ENCODE measurements at regions not wholly inside any gene's neighbourhood (a gene's known extent, or its start where the extent isn't known, plus 50 kb on each side); places are given as distances from the start of the nearest gene placed in this dataset.
A peak's percentile ranks its signal among the peaks of the same experiment; 100 is the strongest.
"Not testable (repeated sequence)": the region's sequence is repeated elsewhere in the genome, so short reads cannot be mapped to it uniquely, and the experiment has no call there.

GRCh38 chr13:104616990-104617389, 1550.8 kb upstream of the SLC10A2 start:
- no peak for DNase-seq (ENCODE audit: low spot score in 2 of 2)
- FAIRE-seq = no peak

DNA sequence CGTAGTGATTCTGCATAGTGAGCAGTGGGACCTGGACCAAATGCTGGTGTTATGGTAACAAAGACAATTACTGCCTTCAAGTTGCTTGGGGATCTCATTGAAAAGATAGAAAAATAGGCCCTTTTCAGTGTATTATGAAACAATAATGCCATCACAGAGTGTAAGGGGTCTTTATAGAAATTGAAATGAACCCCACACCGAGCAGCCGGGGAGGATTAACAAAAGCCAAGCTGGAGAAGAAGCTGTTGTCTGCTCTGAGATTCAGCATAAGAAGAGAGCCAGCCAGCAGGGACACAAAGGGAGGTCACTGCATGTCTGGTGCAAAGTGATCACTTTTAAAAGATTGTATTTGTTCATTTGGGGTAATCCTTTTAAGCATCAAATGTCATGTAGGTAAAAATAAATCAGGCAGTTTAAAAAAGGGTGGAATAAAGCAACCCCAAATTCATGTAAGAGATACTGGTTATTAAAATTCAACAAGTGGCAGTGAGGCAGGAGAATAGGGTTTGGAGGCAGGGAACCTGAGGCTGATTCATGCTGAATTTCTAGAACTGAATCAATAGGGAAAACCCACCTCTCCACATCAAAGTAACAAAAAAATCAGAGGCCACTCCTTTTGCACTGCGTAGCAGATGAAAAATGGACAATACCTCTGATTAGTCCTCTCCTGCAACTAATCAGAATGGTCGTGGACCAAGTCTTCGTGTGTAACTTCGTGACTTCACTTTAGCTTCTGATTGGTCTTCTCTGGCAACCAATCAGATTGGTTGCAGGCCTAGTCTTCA, 1548.3 kb upstream of the SLC10A2 start:
- FAIRE-seq = no peak
- no peak for DNase-seq (ENCODE audit: low spot score in 2 of 2)

GRCh38 chr13:104608331-104608730, 1542.1 kb upstream of the SLC10A2 start:
- no peak for DNase-seq (ENCODE audit: low spot score in 2 of 2)
- no peak for FAIRE-seq

DNA sequence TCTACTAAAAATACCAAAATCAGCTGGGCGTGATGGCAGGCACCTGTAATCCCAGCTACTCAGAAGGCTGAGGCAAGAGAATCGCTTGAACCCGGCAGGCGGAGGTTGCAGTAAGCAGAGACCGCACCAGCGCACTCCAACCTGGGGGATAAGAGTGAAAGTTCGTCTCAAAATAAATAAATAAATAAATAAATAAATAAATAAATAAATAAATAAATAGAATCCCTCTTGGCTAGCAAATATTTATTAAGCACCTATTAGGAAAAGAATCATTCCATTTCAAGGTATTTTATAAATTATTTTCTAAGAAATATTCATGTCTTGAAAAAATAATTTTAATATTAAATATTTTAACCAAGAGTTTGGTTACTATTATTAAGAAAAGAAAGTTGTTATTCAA, 1539.2 kb upstream of the SLC10A2 start:
- peak; percentile 79 for FAIRE-seq
- not testable (repeated sequence) for DNase-seq (ENCODE audit: low spot score in 2 of 2)

GRCh38 chr13:104597546-104598180, 1531.4 kb upstream of the SLC10A2 start:
- DNase-seq (ENCODE audit: low spot score in 2 of 2) = no peak
- FAIRE-seq = no peak

GRCh38 chr13:104595511-104595910, 1529.3 kb upstream of the SLC10A2 start:
- FAIRE-seq (no peak), DNase-seq (ENCODE audit: low spot score in 2 of 2) (no peak)

DNA sequence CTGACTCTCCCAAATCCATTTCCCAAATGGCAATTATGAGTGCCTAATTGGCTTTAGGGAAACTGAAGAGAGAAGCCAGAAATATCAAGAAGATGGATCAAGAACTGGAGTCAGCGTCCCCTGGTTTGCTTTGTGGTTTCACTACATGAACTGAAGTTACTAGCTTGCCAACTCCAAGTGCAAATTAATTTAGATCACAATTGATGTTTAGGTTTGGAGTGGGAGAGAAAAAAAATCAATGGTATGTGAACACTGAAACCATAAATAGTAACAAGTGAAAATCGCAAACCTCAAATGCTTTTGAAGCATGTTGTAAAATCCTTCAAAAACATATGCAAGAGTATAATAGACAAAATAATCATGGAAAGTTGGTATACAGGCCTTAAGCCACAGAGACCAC, 1528.6 kb upstream of the SLC10A2 start:
- FAIRE-seq (no peak), DNase-seq (ENCODE audit: low spot score in 2 of 2) (no peak)

DNA sequence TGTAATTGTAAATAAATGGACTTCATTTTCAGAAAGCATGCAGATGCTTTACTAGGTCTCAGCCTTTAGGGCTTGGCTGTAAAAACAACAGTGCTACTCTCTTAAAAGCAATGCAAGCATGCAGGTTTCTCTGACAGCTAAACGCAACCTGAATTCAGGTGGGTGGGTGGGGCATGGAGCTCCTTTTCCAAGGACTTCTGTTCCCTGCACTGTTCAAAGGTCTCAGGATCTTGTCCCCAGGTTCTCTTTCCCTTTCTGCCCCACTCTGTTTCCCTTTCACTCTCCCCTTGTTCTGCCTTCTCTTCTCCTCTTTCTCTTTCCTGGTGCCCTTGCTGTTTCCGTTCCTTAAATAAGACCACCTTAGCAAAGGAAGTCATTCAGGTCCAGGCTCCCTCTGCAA, 1527.5 kb upstream of the SLC10A2 start:
- DNase-seq (ENCODE audit: low spot score in 2 of 2) (no peak), FAIRE-seq (no peak)

DNA sequence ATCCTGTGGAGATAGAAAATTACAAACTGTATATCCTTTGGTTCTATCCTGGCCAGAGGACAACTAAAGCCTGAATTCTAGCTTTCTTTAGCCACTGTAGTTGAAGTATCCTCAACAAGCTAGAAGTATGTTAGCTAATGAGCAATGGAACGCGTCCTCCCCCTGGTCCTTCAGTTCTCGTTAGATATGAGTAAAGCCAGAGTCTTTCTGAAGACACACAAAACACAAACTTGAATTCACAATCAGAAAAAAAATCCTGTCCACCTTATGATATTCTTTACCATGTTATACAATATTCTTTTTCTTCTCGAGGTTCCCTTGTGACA, 1527.0 kb upstream of the SLC10A2 start:
- FAIRE-seq (no peak), DNase-seq (ENCODE audit: low spot score in 2 of 2) (no peak)

DNA sequence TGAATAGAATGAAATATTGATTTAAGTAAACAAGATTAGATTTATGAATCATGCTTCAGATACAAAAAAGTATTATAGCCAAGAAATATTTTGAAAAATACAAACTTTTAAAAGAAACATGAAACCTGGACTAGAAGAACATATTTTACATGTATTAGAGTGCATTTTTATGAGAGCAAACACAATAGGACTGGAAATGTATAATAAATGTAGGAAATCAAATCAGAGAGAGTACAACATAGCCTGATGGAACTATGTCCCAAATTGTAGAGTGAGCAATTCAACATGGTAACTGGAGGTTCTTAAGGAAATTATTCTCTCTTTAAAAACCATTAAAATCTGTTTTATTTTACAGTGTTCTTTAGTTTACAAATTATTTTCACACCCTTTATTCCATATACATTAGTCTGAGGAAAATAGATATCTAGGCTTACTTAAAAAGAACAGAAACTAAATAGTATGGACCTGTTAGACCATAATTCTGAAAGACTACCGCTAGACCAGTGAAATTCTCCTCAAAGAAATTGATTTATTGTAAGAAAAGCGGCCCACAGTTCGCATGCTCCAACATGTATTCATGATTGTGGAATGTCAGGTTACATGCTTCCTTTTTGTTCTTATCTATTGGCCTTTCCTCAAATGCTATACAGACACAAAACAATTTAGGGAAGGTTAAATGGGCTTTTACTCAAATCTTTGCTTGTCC, 1526.5 kb upstream of the SLC10A2 start:
- FAIRE-seq = no peak
- DNase-seq (ENCODE audit: low spot score in 2 of 2) = no peak

GRCh38 chr13:104592127-104592526, 1525.9 kb upstream of the SLC10A2 start:
- no peak for DNase-seq (ENCODE audit: low spot score in 2 of 2)
- no peak for FAIRE-seq

DNA sequence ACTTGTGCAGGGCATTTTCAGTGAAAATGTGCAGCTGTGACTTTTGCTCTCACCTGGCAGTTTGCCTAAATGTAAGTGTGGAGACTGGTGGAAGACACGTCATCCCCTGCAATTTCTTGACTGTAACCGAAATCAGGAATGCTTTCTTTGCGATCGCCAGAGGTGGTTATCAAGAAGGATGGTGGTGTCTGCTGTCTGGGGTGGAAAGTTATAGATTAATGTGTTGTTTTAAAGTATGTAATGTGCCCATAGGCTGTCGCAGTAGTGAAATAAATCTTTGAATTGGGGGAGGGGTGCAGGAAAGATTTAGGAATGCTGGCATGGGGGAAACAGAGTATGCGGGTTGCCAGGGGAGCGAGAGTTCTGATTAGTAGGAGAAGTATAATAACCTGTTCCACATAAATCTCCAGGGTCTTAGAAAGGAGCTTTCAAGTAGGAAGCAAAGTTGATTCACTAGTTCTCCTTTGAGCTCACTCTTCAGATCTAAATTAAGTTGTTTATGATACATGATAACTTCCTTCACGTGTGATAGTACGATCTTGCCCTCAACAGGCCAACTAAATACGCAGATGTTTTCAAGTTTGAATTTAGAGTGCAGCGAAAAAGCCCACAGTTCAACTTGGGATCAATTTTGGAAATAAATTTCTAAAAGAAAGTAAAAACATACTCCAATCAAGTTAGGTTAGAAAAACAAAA, 1520.0 kb upstream of the SLC10A2 start:
- FAIRE-seq (no peak), DNase-seq (ENCODE audit: low spot score in 2 of 2) (no peak)

DNA sequence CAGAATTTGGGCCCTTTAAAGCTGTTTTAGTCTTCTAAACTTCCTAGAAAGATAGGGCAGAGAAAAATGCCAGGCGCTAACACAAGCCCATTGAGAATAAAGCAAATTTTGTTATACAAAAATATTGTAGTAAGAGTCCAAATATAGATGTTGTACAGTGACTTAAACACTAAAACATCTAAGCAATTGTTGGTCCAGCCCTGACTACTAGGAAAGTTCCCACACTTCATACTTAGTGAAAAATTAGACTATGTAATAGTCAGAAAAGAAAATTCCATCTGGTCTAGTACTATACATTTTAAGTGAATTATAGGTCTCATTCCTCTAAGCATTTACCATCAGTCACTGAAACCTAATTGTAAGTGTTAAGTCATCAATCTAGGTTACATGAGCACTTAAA, 1518.3 kb upstream of the SLC10A2 start:
- DNase-seq (ENCODE audit: low spot score in 2 of 2) (no peak), FAIRE-seq (no peak)

DNA sequence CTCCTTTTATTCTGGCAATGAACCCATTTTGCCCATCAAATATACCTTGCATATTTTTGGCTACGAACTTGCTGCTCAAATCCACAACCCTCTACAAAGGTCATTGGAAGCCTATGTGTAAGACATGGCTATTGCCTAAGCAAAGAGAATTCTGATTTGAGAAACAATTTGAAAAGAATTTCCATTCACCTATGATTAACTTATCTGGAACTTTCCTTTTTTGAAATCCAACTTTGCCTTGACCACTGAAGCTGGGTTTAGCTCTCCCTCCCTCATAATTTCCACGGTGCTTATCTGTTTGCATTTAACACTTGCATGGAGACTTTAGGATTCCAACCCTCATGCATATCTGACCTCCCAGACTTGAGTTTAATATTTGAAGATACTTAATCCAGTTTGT, 1514.7 kb upstream of the SLC10A2 start:
- DNase-seq (ENCODE audit: low spot score in 2 of 2) (no peak), FAIRE-seq (no peak)

- FAIRE-seq = no peak
- DNase-seq (ENCODE audit: low spot score in 2 of 2) = no peak
Observed at GRCh38 chr13:104577071-104577815, 1511.0 kb upstream of the SLC10A2 start.

DNA sequence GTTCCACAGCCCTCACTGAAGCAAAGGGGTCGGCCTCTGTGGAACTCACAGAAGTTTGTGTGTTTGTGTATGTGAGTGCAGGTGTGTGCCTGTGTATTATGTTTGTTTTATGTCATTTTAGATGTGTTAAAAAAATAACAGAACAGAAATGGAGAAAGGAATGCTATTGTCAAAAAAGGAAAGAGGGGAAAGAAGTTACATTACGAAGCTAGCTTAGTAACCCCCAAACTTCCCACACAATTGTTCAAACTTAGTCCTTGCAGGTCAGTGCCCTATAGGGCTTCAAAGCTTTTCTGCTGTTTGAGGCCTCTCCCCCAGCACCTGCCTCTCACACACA, 1505.6 kb upstream of the SLC10A2 start:
- no peak for FAIRE-seq
- DNase-seq (ENCODE audit: low spot score in 2 of 2) = no peak

- FAIRE-seq = peak; percentile 47
Observed at GRCh38 chr13:104571161-104571892, 1505.1 kb upstream of the SLC10A2 start.

DNA sequence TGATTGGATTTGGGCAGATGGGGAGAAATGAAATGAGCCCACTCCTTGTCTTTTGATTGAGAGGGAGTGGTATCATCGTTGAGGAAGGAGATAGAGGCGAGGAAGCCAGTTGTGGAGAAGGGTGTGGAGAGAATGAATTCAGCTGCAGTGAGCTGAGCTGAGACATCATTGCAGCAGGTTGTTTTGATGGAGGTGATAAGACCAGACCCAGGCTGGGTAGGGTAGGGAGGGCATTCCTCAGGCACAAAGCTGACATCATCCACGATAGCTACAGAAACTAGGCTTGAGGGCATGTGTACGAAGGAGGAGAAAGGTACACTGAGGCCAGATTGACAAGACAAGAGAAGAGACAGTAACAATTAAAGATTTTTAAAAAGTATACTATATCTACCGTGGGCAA, 1500.9 kb upstream of the SLC10A2 start:
- DNase-seq (ENCODE audit: low spot score in 2 of 2) = no peak

More at GRCh38 chr13:104571161-104571892, 1505.1 kb upstream of the SLC10A2 start:
- peak; percentile 9 to 53 for DNase-seq (ENCODE audit: low spot score in 2 of 2)

DNA sequence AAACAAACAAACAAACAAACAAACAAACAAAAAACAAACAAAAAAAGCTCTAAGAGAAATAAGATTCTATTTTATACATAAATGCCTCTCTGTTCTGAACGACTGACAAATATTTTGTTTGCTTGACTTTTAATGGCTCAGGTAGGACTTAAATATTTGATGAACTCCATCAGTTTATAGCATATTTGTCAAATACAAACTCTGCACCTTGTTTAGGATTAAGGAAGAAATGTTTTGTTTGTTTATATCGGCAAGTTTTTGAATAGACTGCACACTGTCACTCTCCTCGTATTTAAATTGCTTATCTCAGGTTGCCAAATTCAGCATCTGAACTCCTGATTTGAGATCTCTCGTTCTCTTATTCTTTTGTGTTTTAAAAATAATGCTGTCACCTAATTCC, 1499.7 kb upstream of the SLC10A2 start:
- FAIRE-seq = no peak

More for the DNA sequence above, 1500.9 kb upstream of the SLC10A2 start:
- FAIRE-seq = no peak

GRCh38 chr13:104553896-104554295, 1487.7 kb upstream of the SLC10A2 start:
- no peak for FAIRE-seq

More for the DNA sequence above, 1499.7 kb upstream of the SLC10A2 start:
- DNase-seq (ENCODE audit: low spot score in 2 of 2) = no peak

More at GRCh38 chr13:104553896-104554295, 1487.7 kb upstream of the SLC10A2 start:
- DNase-seq (ENCODE audit: low spot score in 2 of 2) = no peak

All from frontal cortex (tissue), 3 donors.